ENCODE measurements at regions not wholly inside any gene's neighbourhood (a gene's known extent, or its start where the extent isn't known, plus 50 kb on each side); places are given as distances from the start of the nearest gene placed in this dataset.

- TF ChIP-seq, protein P1, sequence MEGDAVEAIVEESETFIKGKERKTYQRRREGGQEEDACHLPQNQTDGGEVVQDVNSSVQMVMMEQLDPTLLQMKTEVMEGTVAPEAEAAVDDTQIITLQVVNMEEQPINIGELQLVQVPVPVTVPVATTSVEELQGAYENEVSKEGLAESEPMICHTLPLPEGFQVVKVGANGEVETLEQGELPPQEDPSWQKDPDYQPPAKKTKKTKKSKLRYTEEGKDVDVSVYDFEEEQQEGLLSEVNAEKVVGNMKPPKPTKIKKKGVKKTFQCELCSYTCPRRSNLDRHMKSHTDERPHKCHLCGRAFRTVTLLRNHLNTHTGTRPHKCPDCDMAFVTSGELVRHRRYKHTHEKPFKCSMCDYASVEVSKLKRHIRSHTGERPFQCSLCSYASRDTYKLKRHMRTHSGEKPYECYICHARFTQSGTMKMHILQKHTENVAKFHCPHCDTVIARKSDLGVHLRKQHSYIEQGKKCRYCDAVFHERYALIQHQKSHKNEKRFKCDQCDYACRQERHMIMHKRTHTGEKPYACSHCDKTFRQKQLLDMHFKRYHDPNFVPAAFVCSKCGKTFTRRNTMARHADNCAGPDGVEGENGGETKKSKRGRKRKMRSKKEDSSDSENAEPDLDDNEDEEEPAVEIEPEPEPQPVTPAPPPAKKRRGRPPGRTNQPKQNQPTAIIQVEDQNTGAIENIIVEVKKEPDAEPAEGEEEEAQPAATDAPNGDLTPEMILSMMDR (IDR thresholded peaks at IDR 0.05) = no peak
- TF ChIP-seq MAZ (IDR thresholded peaks at IDR 0.05; ENCODE audit: borderline replicate concordance, low read depth, low read length) (no peak), POLR2A (IDR thresholded peaks at IDR 0.05; ENCODE audit: low read length) (no peak), JUNB (IDR thresholded peaks at IDR 0.05) (no peak), SREBF2 (IDR thresholded peaks at IDR 0.05) (no peak), USF2 (IDR thresholded peaks at IDR 0.05) (no peak), EP300 (IDR thresholded peaks at IDR 0.05) (no peak), ELK1 (IDR thresholded peaks at IDR 0.05; ENCODE audit: low read depth, low read length) (no peak), KDM5A (IDR thresholded peaks at IDR 0.05) (no peak), ZSCAN20 (CRISPR knock-in tag; IDR thresholded peaks at IDR 0.05) (no peak), PHF8 (IDR thresholded peaks at IDR 0.05; ENCODE audit: borderline replicate concordance, low read depth) (no peak), CEBPB (IDR thresholded peaks at IDR 0.05) (no peak), MYC (IDR thresholded peaks at IDR 0.05; ENCODE audit: borderline replicate concordance, low read length) (no peak)
- TF ChIP-seq, protein P2, sequence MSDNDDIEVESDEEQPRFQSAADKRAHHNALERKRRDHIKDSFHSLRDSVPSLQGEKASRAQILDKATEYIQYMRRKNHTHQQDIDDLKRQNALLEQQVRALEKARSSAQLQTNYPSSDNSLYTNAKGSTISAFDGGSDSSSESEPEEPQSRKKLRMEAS (IDR thresholded peaks at IDR 0.05) = no peak
Observed at GRCh38 chr2:51350100-51350499, 318.2 kb upstream of the NRXN1 start.

Data from A549 (cell line).